NCI-H2029 (cell line): ENCODE measurements at regions not wholly inside any gene's neighbourhood (a gene's known extent, or its start where the extent isn't known, plus 50 kb on each side); places are given as distances from the start of the nearest gene placed in this dataset.
A peak's percentile ranks its signal among the peaks of the same experiment; 100 is the strongest.
"Not testable (repeated sequence)": the region's sequence is repeated elsewhere in the genome, so short reads cannot be mapped to it uniquely, and the experiment has no call there.

Source experiments
- DNase-seq: peaks from one replicate; lab custom pipeline; 2025; lab: John Stamatoyannopoulos, UW

DNA sequence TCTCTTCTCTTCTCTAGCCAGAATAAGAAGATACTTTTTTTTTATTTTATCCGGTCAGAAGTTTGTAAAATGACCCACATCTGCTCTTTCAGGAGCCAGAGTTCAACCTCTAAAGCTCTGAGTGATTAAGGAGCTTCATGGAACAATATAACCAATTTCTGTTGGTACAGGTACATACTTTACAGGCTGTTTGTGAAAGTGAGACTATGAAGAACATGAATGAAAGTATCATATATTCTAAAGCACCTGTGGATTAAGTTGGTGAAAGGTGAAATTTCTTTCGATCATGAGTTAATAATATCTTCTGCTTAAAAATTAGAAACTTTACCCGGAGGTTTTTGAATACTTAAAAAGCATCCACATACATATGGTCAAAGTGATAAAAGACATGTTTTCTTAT, 65.2 kb downstream of the DMRT2 start:
- DNase-seq: no peak

DNA sequence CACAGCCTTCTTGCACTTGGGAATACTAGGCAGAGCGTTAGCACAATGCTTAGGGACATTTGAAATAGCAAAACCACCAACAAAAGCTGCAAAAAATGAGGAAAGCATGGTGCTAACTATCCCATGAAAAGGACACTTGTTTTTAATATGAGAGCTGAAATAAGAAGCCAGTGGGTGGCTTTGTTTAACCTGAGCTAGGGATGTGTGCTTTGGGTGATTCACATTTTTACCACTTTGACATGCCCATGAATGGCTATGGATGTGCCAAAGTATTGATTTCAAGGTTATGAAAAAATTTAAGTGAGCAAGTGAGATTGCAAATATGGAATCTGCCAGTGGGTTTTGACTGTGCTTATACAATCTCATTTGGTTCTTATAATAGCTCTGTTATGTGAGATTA, 67.3 kb downstream of the DMRT2 start:
- DNase-seq: no peak

GRCh38 chr9:1120500-1121165, 70.5 kb downstream of the DMRT2 start:
- no peak for DNase-seq

- DNase-seq: no peak
These were observed 75.6 kb downstream of the DMRT2 start for GRCh38 chr9:1125741-1126140.

GRCh38 chr9:1128046-1128445, 77.9 kb downstream of the DMRT2 start:
- DNase-seq: no peak

GRCh38 chr9:1129382-1129781, 79.2 kb downstream of the DMRT2 start:
- DNase-seq: no peak

DNA sequence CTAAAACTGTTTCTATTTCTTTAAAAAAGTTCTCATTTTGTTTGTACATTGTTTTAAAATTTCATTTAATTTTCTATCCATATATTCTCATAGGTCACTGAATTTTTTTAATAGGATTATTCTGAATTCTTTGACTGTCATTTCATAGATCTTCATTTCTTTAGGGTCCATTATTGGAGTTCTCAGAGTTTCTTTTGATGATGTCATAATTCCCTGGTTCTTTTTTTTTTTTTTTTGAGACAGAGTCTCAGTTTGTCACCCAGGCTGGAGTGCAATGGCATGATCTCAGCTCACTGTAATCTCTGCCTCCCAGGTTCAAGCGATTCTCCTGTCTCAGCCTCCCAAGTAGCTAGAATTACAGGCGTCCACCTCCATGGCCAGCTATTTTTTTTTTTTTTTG, 89.9 kb downstream of the DMRT2 start:
- DNase-seq: no peak

DNA sequence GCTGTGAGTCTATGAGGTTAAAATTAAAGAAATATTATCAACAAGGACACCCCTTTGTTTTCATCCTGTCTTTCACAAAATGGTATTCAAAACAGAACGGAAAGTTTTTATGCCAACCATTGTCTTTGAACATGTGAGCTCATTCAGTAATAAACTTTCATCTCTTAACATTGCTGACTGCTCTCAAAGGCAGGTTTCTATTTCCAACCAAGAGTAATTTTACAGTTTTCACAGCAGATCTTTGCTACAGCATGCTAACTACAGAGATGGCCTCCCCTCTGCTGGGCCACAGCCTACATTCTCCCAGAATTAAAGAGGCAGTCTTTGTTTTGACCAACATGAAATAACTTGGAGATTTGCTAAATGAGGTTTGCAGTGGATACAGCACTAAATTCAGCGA, 101.5 kb downstream of the DMRT2 start:
- DNase-seq: no peak

- no peak for DNase-seq
These were observed 102.0 kb downstream of the DMRT2 start for GRCh38 chr9:1152171-1152570.

- DNase-seq: no peak
These were observed 104.6 kb downstream of the DMRT2 start for GRCh38 chr9:1154739-1155138.

GRCh38 chr9:1155602-1156001, 105.4 kb downstream of the DMRT2 start:
- no peak for DNase-seq

DNA sequence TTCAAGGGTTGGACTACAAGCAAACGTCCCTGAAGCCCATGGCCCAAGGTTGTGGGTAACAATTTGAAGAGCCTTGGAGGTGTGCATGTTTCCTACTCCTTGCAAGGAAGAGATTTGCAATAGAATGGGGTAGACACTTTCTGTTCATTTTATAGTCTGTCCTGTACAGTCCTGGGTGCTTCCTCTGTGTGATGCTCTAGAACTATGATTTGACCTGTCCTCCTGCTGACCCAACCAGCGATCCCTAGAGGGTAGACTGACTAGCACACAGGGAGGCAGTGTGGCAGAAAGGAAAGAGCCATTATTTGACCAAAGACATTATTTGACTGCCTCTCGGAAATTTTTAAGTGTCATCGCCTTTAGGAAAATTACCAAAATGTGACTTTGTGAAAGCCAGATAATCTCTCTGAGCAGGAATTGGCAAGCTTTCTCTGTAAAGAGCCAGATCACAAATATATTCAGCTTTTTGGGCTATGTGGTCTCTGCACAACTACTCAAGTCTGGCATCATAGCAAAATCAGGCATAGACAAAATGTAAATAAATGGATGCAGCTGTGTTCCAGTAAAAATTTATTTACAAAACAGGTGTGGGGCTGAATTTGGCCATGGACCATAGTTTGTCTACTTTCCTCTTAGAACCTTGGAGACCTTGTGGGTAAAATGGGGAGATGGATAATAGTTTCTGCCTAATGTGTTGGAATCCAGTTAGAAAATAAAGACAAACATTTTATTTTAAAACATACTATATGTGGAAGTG, 106.8 kb downstream of the DMRT2 start:
- DNase-seq: no peak

- DNase-seq: no peak
These were observed 107.7 kb downstream of the DMRT2 start for GRCh38 chr9:1157836-1158235.

DNA sequence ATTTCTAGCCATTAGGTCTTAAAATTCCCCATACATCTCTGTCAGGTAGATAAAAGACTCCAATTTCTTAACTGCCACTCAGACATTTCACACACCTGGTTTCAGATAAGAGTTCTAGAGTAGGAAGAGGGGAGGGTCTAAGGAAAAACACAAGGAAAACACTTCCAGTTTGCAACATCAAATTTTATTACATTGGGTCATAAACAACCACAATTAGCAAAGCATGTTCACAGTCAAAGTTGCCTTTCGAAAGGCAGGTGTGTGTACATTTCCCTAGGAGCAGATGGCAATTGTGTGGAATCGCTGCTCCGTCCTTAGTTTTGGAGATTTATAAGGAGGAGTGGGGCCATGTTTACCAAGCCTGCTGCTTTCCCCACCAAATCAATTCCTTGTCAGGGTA, 120.8 kb downstream of the DMRT2 start:
- DNase-seq: no peak

GRCh38 chr9:1171546-1171945, 121.4 kb downstream of the DMRT2 start:
- no peak for DNase-seq

DNA sequence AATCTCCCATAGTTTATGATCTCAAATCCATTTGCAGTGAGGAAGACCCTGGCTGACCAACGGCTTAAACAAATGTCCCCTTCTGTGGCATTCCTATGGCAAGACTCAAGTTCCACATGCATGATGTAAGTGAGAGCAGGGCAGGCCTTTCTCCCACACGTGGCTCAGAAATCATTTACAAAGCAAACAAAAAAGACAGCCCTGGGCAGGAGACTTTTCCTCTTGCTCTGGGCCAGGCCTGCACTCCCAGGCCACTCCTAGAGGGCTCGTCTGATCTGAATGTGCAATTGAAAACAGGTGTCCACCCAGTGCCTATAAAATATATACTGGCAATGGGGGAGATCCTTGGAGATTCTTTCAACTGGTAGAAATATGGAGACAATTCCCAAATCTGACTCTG, 123.1 kb downstream of the DMRT2 start:
- no peak for DNase-seq

- no peak for DNase-seq
These were observed 123.8 kb downstream of the DMRT2 start for GRCh38 chr9:1173993-1174392.

DNA sequence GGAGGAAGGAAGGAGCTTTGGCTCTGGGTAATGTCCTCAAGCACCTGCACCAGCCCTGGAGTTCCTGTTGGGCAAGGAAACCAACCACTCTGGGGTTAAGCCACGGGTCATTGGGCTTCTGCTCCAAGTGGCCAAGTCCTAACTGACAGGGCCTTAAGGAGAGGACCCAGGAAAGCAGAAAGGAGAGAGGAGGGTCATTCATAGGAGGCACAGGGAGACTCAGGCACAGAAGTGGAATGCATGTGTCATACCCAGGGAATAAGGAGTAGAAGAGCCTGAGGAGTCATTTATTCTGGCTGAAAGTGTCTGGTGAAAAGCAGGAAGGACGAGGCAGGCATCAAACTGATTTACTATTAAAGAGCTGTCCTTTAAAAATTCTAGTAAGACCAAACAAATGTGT, 129.2 kb downstream of the DMRT2 start:
- DNase-seq: no peak

DNA sequence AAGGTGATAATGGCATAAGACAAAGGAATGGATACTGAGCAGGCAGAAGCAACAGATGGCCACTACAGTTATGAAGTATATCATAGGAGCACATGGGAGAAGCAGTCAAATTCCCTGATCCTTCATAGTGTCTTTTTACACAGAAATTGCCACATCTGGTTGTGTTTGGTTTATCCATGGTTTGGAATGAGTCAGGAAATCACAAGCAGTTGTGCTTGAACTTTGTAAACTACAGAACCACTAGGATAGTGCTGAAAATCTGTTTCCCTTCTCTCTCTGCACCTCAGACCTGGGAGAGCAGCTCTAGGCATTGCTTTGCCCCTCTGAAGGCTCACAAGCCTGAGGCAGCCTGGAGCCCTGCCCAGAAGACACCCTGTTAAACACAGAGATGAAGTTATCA, 134.0 kb downstream of the DMRT2 start:
- no peak for DNase-seq

DNA sequence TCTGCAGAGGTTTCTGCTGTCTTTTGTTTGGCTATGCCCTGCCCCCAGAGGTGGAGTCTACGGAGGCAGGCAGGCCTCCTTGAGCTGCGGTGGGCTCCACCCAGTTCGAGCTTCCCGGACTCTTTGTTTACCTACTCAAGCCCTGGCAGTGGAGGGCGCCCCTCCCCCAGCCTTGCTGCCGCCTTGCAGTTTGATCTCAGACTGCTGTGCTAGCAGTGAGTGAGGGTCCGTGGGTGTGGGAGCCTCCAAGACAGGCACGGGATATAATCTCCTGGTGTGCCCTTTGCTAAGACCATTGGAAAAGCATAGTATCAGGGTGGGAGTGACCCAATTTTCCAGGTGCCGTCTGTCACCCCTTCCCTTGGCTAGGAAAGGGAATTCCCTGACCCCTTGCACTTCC, 137.0 kb downstream of the DMRT2 start:
- DNase-seq: not testable (repeated sequence)

DNA sequence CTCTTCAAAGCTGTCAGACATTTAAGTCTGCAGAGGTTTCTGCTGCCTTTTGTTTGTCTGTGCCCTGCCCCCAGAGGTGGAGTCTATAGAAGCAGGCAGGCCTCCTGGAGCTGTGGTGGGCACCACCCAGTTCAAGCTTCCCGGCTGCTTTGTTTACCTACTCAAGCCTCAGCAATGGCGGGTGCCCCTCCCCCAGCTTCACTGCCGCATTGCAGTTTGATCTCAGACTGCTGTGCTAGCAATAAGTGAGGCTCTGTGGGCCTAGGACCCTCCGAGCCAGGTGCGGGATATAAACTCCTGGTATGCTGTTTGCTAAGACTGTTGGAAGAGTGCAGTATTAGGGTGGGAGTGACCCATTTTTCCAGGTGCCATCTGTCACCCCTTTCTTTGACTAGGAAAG, 145.5 kb downstream of the DMRT2 start:
- DNase-seq: not testable (repeated sequence)

GRCh38 chr9:1198085-1198484, 147.9 kb downstream of the DMRT2 start:
- DNase-seq: no peak

GRCh38 chr9:1200847-1201251, 150.7 kb downstream of the DMRT2 start:
- DNase-seq: peak; percentile 8

DNA sequence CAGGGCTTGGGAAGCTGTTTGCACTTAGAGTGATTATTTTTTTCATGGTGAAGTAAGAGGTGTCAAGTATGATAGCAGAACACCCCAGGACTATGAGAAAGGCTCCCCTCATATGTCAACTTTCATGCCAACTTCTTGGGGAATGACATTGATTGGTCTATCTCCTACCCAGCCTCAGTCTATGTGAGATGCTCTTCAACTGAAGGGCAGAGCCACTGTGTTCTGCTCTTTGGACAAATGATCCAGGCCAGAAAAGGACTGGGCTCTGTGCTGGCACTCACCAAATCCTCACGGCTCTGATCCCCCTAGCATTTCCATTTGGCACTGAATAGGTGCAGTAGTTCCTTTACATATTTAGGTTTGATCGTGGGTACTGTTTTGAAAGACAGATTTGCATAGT, 151.1 kb downstream of the DMRT2 start:
- DNase-seq: no peak
